Kidney capillary endothelial cell (primary cell): ENCODE measurements at regions not wholly inside any gene's neighbourhood (a gene's known extent, or its start where the extent isn't known, plus 50 kb on each side); places are given as distances from the start of the nearest gene placed in this dataset.

Source experiments
- DNase-seq: peaks from one replicate; pipeline ENCODE4 v3.0.0-alpha.2; 2018; ENCODE audit warnings: low spot score

GRCh38 chr4:111601671-111602070 is 543.6 kb upstream of the FAM241A start:
- DNase-seq, result no peak

GRCh38 chr4:111602848-111603247 is 542.4 kb upstream of the FAM241A start:
- DNase-seq, result no peak

- no peak for DNase-seq
Observed at GRCh38 chr4:111605111-111605510, 540.1 kb upstream of the FAM241A start.

GRCh38 chr4:111610681-111611080 is 534.6 kb upstream of the FAM241A start:
- DNase-seq, result no peak

- no peak for DNase-seq
Observed at GRCh38 chr4:111618908-111619307, 526.3 kb upstream of the FAM241A start.

GRCh38 chr4:111628437-111628836 is 516.8 kb upstream of the FAM241A start:
- no peak for DNase-seq

- peak; percentile 44 for DNase-seq
Observed at GRCh38 chr4:111630705-111631104, 514.5 kb upstream of the FAM241A start.

GRCh38 chr4:111631215-111631999 is 513.8 kb upstream of the FAM241A start:
- DNase-seq, result no peak

GRCh38 chr4:111632641-111633151 is 512.6 kb upstream of the FAM241A start:
- no peak for DNase-seq

- DNase-seq, result no peak
Observed at GRCh38 chr4:111633663-111634266, 511.5 kb upstream of the FAM241A start.

- DNase-seq, result no peak
Observed at GRCh38 chr4:111635646-111636045, 509.6 kb upstream of the FAM241A start.

- DNase-seq, result no peak
Observed at GRCh38 chr4:111636961-111637585, 508.2 kb upstream of the FAM241A start.

- DNase-seq, result no peak
Observed at GRCh38 chr4:111639120-111639690, 506.0 kb upstream of the FAM241A start.

GRCh38 chr4:111639876-111640275 is 505.4 kb upstream of the FAM241A start:
- DNase-seq, result peak; percentile 57

- peak; percentile 84 for DNase-seq
Observed at GRCh38 chr4:111641813-111642579, 503.3 kb upstream of the FAM241A start.

- DNase-seq, result no peak
Observed at GRCh38 chr4:111648056-111648455, 497.2 kb upstream of the FAM241A start.

- DNase-seq, result no peak
Observed at GRCh38 chr4:111649308-111649707, 495.9 kb upstream of the FAM241A start.

- DNase-seq, result no peak
Observed at GRCh38 chr4:111650146-111650545, 495.1 kb upstream of the FAM241A start.

- DNase-seq, result no peak
Observed at GRCh38 chr4:111650674-111651086, 494.6 kb upstream of the FAM241A start.

- DNase-seq, result no peak
Observed at GRCh38 chr4:111652236-111652635, 493.0 kb upstream of the FAM241A start.

GRCh38 chr4:111652986-111653385 is 492.3 kb upstream of the FAM241A start:
- no peak for DNase-seq

- no peak for DNase-seq
Observed at GRCh38 chr4:111662496-111662895, 482.8 kb upstream of the FAM241A start.
